Left lung (tissue), 4 donors: ENCODE measurements at regions not wholly inside any gene's neighbourhood (a gene's known extent, or its start where the extent isn't known, plus 50 kb on each side); places are given as distances from the start of the nearest gene placed in this dataset.

Source experiments
- ATAC-seq: fragments of 200-7000 bp; cut with Tn5 transposase; one replicate; pipeline ENCODE4 v1.9.1; 2020; ENCODE audit warnings: moderate library complexity
- DNase-seq, 4 donors: peaks; one replicate each; pipeline ENCODE4 v3.0.0-alpha.2; 2013 to 2020
- H3K27ac ChIP-seq, 2 donors: fragments of 200-600 bp; sonication (generic) in 1 of 2; one replicate each; pipeline versions ENCODE4 v1.5.0 to v1.8.0; 2020 to 2021
- H3K27me3 ChIP-seq, 2 donors: fragments of 200-600 bp; sonication (generic) in 1 of 2; one replicate each; pipeline versions ENCODE4 v1.5.0 to v1.8.0; 2020 to 2021
- H3K36me3 ChIP-seq, 2 donors: fragments of 200-600 bp; sonication (generic) in 1 of 2; one replicate each; pipeline versions ENCODE4 v1.5.0 to v1.8.0; 2020 to 2021
- H3K4me1 ChIP-seq, 2 donors: fragments of 200-600 bp; one replicate each; pipeline ENCODE4 v1.8.0; 2021
- H3K4me3 ChIP-seq, 2 donors: fragments of 200-600 bp; sonication (generic) in 1 of 2; one replicate each; pipeline versions ENCODE4 v1.5.0 to v1.8.0; 2020 to 2021; ENCODE audit warnings: mild to moderate bottlenecking in 1 of 2
- H3K9me3 ChIP-seq, 2 donors: fragments of 200-600 bp; sonication (generic) in 1 of 2; one replicate each; pipeline versions ENCODE4 v1.5.0 to v1.8.0; 2020 to 2021
- intact Hi-C, 2 donors: fragments of 100-400 bp; cut with DNase I; formaldehyde crosslinking; loops; one replicate each; pipeline versions ENCODE4 v1.11.2 to v1.14.2; 2022
- TF ChIP-seq, protein P1 (sequence below), 2 donors: fragments of 200-600 bp; sonication (generic) in 1 of 2; IDR thresholded peaks; one replicate each; pipeline versions ENCODE4 v1.5.0 to v1.8.0; 2021; ENCODE audit warnings: antibody characterized with exemption in 2 of 2
- donor health status: DM: no; HTN: yes; CAD: no.
- donor health status: DM: no; HTN: no; CAD: no.

DNA sequence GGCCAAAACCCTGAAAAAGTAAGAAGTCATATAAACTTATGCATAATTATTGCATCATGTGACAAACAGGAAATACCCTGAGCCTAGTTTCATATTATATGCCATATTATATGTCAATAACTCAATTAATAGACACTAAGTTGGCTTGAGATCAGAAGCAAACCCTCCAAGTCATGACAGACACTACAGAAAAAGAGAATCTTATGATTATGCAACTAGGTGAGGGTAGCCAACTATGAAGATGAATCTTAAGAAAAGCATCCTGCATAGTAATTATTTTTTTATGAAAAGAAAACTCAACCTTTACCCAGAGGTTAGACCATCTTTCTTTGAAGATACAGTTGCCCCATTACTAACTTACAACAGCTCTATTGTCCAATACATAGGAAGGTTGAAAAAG is 192.4 kb upstream of the VEPH1 start:
- DNase-seq, result no peak
- H3K27me3 ChIP-seq, result no peaks in the 10 kb centered on the region
- ATAC-seq, result no peak
- H3K9me3 ChIP-seq, result no peaks in the 10 kb centered on the region
- H3K36me3 ChIP-seq, result no peaks in the 10 kb centered on the region
- H3K4me3 ChIP-seq, result no peak overlapping the region
- TF ChIP-seq, protein P1, sequence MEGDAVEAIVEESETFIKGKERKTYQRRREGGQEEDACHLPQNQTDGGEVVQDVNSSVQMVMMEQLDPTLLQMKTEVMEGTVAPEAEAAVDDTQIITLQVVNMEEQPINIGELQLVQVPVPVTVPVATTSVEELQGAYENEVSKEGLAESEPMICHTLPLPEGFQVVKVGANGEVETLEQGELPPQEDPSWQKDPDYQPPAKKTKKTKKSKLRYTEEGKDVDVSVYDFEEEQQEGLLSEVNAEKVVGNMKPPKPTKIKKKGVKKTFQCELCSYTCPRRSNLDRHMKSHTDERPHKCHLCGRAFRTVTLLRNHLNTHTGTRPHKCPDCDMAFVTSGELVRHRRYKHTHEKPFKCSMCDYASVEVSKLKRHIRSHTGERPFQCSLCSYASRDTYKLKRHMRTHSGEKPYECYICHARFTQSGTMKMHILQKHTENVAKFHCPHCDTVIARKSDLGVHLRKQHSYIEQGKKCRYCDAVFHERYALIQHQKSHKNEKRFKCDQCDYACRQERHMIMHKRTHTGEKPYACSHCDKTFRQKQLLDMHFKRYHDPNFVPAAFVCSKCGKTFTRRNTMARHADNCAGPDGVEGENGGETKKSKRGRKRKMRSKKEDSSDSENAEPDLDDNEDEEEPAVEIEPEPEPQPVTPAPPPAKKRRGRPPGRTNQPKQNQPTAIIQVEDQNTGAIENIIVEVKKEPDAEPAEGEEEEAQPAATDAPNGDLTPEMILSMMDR (IDR thresholded peaks at IDR 0.05), result no peak
- H3K27ac ChIP-seq, result no peak overlapping the region
- no peaks in the 10 kb centered on the region for H3K4me1 ChIP-seq
- intact Hi-C loops, result no loop called here

DNA sequence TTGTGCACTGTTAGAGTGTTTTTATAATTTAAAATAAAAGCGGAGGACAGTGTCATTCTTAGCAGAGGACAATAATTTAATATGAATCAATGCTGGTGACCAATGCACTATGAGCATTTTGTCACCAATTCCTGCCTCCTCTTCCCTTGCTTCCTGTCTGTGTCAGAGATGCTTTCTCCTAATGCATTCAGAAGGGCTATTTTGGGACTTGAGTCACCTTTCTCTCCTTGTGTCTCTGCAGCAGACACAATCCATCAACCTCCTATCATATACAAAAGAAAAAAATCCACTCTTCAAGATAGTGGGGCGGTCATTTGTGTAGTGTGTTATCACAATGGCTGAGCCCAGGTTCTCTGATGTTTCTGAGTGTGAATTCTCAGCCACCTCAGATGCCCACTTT is 191.9 kb upstream of the VEPH1 start:
- Histone ChIP-seq H3K36me3 (no peaks in the 10 kb centered on the region), H3K9me3 (peaks cover 0 to 2% of the 10 kb centered on the region in 2 donors), H3K4me1 (no peaks in the 10 kb centered on the region), H3K27ac (no peak overlapping the region), H3K27me3 (no peaks in the 10 kb centered on the region), H3K4me3 (no peak overlapping the region)
- TF ChIP-seq, protein P1 (IDR thresholded peaks at IDR 0.05), result no peak
- no peak for ATAC-seq
- DNase-seq, result no peak
- intact Hi-C loops, result no loop called here

DNA sequence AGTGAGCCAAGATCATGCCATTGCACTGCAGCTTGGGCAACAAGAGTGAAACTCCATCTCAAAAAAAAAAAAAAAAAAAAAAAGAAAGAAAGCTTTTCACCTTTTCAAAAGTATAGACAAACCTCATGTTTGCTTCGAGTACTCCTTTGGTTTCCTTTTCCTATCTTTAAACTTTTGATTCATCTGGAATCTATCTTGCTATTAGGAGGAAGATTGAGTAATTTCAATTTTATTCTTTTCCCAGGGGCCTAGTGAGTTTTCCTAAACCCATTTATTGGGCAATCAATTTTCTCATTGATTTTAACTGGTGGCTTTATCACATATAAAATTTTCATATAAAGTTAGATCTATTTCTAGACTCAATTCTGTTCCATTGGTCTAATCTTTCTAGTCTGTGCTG is 190.5 kb upstream of the VEPH1 start:
- no peak overlapping the region for H3K4me3 ChIP-seq
- H3K4me1 ChIP-seq, result no peaks in the 10 kb centered on the region
- ATAC-seq, result no peak
- intact Hi-C loops, result no loop called here
- no peak for DNase-seq
- H3K36me3 ChIP-seq, result no peaks in the 10 kb centered on the region
- no peaks in the 10 kb centered on the region for H3K27me3 ChIP-seq
- no peak overlapping the region for H3K27ac ChIP-seq
- peaks cover 0 to 7% of the 10 kb centered on the region in 2 donors for H3K9me3 ChIP-seq
- TF ChIP-seq, protein P1 (IDR thresholded peaks at IDR 0.05), result no peak

DNA sequence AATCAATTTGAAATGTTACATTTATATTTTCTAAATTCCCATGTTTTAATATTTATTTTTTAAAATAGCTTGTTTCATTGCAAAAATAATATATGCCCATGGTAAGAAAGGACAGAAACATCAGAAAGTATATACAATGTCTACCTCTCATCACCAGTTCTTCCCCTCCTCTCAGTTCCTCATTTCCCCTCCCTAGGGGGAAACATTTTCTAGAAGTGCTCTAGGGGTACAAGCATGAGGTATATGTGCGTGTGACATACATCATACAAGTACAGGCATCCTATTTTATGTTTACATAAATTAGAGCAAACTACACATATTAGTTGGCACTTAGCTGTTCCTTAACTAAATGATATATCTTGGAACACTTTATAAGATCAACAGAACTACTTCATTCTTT is 189.3 kb upstream of the VEPH1 start:
- H3K9me3 ChIP-seq, result peaks cover 0 to 7% of the 10 kb centered on the region in 2 donors
- ATAC-seq (no peak), DNase-seq (no peak)
- H3K36me3 ChIP-seq, result no peaks in the 10 kb centered on the region
- no peak overlapping the region for H3K27ac ChIP-seq
- no peak overlapping the region for H3K4me3 ChIP-seq
- TF ChIP-seq, protein P1 (IDR thresholded peaks at IDR 0.05), result no peak
- H3K27me3 ChIP-seq, result no peaks in the 10 kb centered on the region
- intact Hi-C loops, result no loop called here
- H3K4me1 ChIP-seq, result no peaks in the 10 kb centered on the region

DNA sequence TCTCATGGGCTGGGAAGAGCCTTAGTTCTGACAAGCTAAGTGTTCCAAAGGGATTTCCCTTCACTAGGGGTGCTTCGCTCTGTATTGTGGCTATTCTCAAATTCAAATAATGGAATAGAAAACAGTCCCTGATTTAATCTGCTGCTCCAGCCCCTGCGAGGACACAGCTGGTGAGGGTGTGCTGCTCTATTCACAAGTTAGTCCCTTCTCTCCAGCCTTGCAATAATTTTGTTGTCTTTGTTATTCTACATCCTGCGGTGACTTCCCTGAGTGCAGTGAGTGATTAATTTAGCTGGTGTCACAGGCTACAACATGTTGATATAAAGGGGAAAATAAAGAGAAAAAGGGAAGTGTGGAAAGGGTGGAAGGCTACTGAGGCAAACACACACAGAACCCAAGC is 180.5 kb upstream of the VEPH1 start:
- DNase-seq (no peak), ATAC-seq (no peak)
- H3K36me3 ChIP-seq, result no peaks in the 10 kb centered on the region
- no peak overlapping the region for H3K4me3 ChIP-seq
- no peaks in the 10 kb centered on the region for H3K4me1 ChIP-seq
- H3K27ac ChIP-seq, result no peak overlapping the region
- peaks cover 0 to 10% of the 10 kb centered on the region in 2 donors for H3K9me3 ChIP-seq
- intact Hi-C loops, result no loop called here
- H3K27me3 ChIP-seq, result no peaks in the 10 kb centered on the region
- TF ChIP-seq, protein P1 (IDR thresholded peaks at IDR 0.05), result no peak
